ENCODE measurements at regions not wholly inside any gene's neighbourhood (a gene's known extent, or its start where the extent isn't known, plus 50 kb on each side); places are given as distances from the start of the nearest gene placed in this dataset.

GRCh38 chr16:35506018-35506897, 2046.8 kb downstream of the TP53TG3F start:
- POLR2A ChIA-PET = no interaction called here
- CTCF ChIA-PET = no interaction called here

GRCh38 chr16:35506898-35507194, 2047.4 kb downstream of the TP53TG3F start:
- POLR2A ChIA-PET = no interaction called here
- CTCF ChIA-PET = no interaction called here
- TF ChIP-seq FOXK2 (IDR thresholded peaks at IDR 0.05) = no peak
- no peak for TF ChIP-seq FOXA1 (IDR thresholded peaks at IDR 0.05)
- no peak for DNase-seq (ENCODE audit: extremely low spot score)

More at GRCh38 chr16:35506018-35506897, 2046.8 kb downstream of the TP53TG3F start:
- no peak for DNase-seq (ENCODE audit: extremely low spot score)
- no peak for TF ChIP-seq BHLHE40 (IDR thresholded peaks at IDR 0.05; ENCODE audit: borderline replicate concordance)
- no peak for TF ChIP-seq FOXM1 (IDR thresholded peaks at IDR 0.05; ENCODE audit: borderline replicate concordance)
- no peak for TF ChIP-seq ZNF384 (IDR thresholded peaks at IDR 0.05)
- TF ChIP-seq ARNT (IDR thresholded peaks at IDR 0.05) = no peak
- no peak for TF ChIP-seq NFRKB (IDR thresholded peaks at IDR 0.05)

- CTCF ChIA-PET = no interaction called here
- DNase-seq (ENCODE audit: extremely low spot score) = no peak
- TF ChIP-seq NFRKB (IDR thresholded peaks at IDR 0.05) (no peak), ZNF384 (IDR thresholded peaks at IDR 0.05) (no peak), SP1 (IDR thresholded peaks at IDR 0.05) (no peak), CTBP1 (IDR thresholded peaks at IDR 0.05; ENCODE audit: borderline replicate concordance) (no peak), SUZ12 (IDR thresholded peaks at IDR 0.05) (no peak)
- POLR2A ChIA-PET = no interaction called here
These were observed 2051.3 kb downstream of the TP53TG3F start for GRCh38 chr16:35510701-35511100.

- POLR2A ChIA-PET = no interaction called here
- no peak for DNase-seq (ENCODE audit: extremely low spot score)
- TF ChIP-seq ELF4 (IDR thresholded peaks at IDR 0.05) (no peak), NFRKB (IDR thresholded peaks at IDR 0.05) (no peak)
- CTCF ChIA-PET = no interaction called here
These were observed 2057.1 kb downstream of the TP53TG3F start for GRCh38 chr16:35516551-35516950.

GRCh38 chr16:35516971-35517370, 2057.6 kb downstream of the TP53TG3F start:
- no peak for DNase-seq (ENCODE audit: extremely low spot score)
- TF ChIP-seq CTBP1 (IDR thresholded peaks at IDR 0.05; ENCODE audit: borderline replicate concordance) (no peak), SP1 (IDR thresholded peaks at IDR 0.05) (no peak), ZNF384 (IDR thresholded peaks at IDR 0.05) (no peak), FOXK2 (IDR thresholded peaks at IDR 0.05) (no peak), HDGF (IDR thresholded peaks at IDR 0.05; ENCODE audit: borderline replicate concordance) (no peak), ARNT (IDR thresholded peaks at IDR 0.05) (no peak), NFRKB (IDR thresholded peaks at IDR 0.05) (no peak), FOXA1 (IDR thresholded peaks at IDR 0.05) (no peak), BHLHE40 (IDR thresholded peaks at IDR 0.05; ENCODE audit: borderline replicate concordance) (no peak), L3MBTL2 (conservative IDR thresholded peaks at IDR 0.05) (no peak), TARDBP (IDR thresholded peaks at IDR 0.05) (no peak), PKNOX1 (IDR thresholded peaks at IDR 0.05) (no peak), ELF4 (IDR thresholded peaks at IDR 0.05) (no peak), FOXM1 (IDR thresholded peaks at IDR 0.05; ENCODE audit: borderline replicate concordance) (no peak), SUZ12 (IDR thresholded peaks at IDR 0.05) (no peak)
- POLR2A ChIA-PET = no interaction called here
- CTCF ChIA-PET = no interaction called here

GRCh38 chr16:35523991-35524390, 2064.6 kb downstream of the TP53TG3F start:
- ChIA-PET CTCF (no interaction called here), POLR2A (no interaction called here)
- TF ChIP-seq ARNT (IDR thresholded peaks at IDR 0.05) (no peak), FOXA1 (IDR thresholded peaks at IDR 0.05) (no peak), CTBP1 (IDR thresholded peaks at IDR 0.05; ENCODE audit: borderline replicate concordance) (no peak), HDGF (IDR thresholded peaks at IDR 0.05; ENCODE audit: borderline replicate concordance) (no peak), TARDBP (IDR thresholded peaks at IDR 0.05) (no peak), L3MBTL2 (conservative IDR thresholded peaks at IDR 0.05) (no peak), ZNF384 (IDR thresholded peaks at IDR 0.05) (no peak), ELF4 (IDR thresholded peaks at IDR 0.05) (no peak), FOXK2 (IDR thresholded peaks at IDR 0.05) (no peak), LEF1 (IDR thresholded peaks at IDR 0.05; ENCODE audit: borderline replicate concordance) (no peak)
- DNase-seq (ENCODE audit: extremely low spot score) = no peak

- no peak for DNase-seq (ENCODE audit: extremely low spot score)
- TF ChIP-seq HDGF (IDR thresholded peaks at IDR 0.05; ENCODE audit: borderline replicate concordance) (no peak), LEF1 (IDR thresholded peaks at IDR 0.05; ENCODE audit: borderline replicate concordance) (no peak), CTBP1 (IDR thresholded peaks at IDR 0.05; ENCODE audit: borderline replicate concordance) (no peak), FOXK2 (IDR thresholded peaks at IDR 0.05) (no peak), ELF4 (IDR thresholded peaks at IDR 0.05) (no peak), FOXA1 (IDR thresholded peaks at IDR 0.05) (no peak), FOXM1 (IDR thresholded peaks at IDR 0.05; ENCODE audit: borderline replicate concordance) (no peak), BHLHE40 (IDR thresholded peaks at IDR 0.05; ENCODE audit: borderline replicate concordance) (no peak), SP1 (IDR thresholded peaks at IDR 0.05) (no peak), SUZ12 (IDR thresholded peaks at IDR 0.05) (no peak), L3MBTL2 (conservative IDR thresholded peaks at IDR 0.05) (no peak), NFRKB (IDR thresholded peaks at IDR 0.05) (no peak)
- POLR2A ChIA-PET = no interaction called here
- CTCF ChIA-PET = no interaction called here
These were observed 2066.7 kb downstream of the TP53TG3F start for GRCh38 chr16:35525979-35526590.

- DNase-seq (ENCODE audit: extremely low spot score) = no peak
- ChIA-PET POLR2A (no interaction called here), CTCF (no interaction called here)
- TF ChIP-seq ARNT (IDR thresholded peaks at IDR 0.05) = no peak
- TF ChIP-seq FOXA1 (IDR thresholded peaks at IDR 0.05) = no peak
- no peak for TF ChIP-seq LEF1 (IDR thresholded peaks at IDR 0.05; ENCODE audit: borderline replicate concordance)
- TF ChIP-seq ZNF384 (IDR thresholded peaks at IDR 0.05) = no peak
- TF ChIP-seq PKNOX1 (IDR thresholded peaks at IDR 0.05) = no peak
- no peak for TF ChIP-seq BHLHE40 (IDR thresholded peaks at IDR 0.05; ENCODE audit: borderline replicate concordance)
- no peak for TF ChIP-seq TARDBP (IDR thresholded peaks at IDR 0.05)
- TF ChIP-seq HDGF (IDR thresholded peaks at IDR 0.05; ENCODE audit: borderline replicate concordance) = no peak
- TF ChIP-seq NFRKB (IDR thresholded peaks at IDR 0.05) = no peak
- no peak for TF ChIP-seq CTBP1 (IDR thresholded peaks at IDR 0.05; ENCODE audit: borderline replicate concordance)
- TF ChIP-seq FOXK2 (IDR thresholded peaks at IDR 0.05) = no peak
- TF ChIP-seq L3MBTL2 (conservative IDR thresholded peaks at IDR 0.05) = no peak
- no peak for TF ChIP-seq SUZ12 (IDR thresholded peaks at IDR 0.05)
- no peak for TF ChIP-seq SP1 (IDR thresholded peaks at IDR 0.05)
- TF ChIP-seq ELF4 (IDR thresholded peaks at IDR 0.05) = no peak
- TF ChIP-seq FOXM1 (IDR thresholded peaks at IDR 0.05; ENCODE audit: borderline replicate concordance) = no peak
These were observed 2073.2 kb downstream of the TP53TG3F start for GRCh38 chr16:35532576-35532975.

Measured in HEK293T (cell line).